WTC11 (cell line): ENCODE measurements at regions not wholly inside any gene's neighbourhood (a gene's known extent, or its start where the extent isn't known, plus 50 kb on each side); places are given as distances from the start of the nearest gene placed in this dataset.

Experiments used
- ATAC-seq: fragments of 200-7000 bp; cut with Tn5 transposase; 2 replicates; pipeline ENCODE4 v1.10.0; 2021; ENCODE audit warnings: mild to moderate bottlenecking, moderate library complexity
- CTCF ChIA-PET: fragments of 300-600 bp; sonication (Branson Sonifier 250); formaldehyde crosslinking; loops from one replicate; lab custom pipeline; 2021; ENCODE audit warnings: antibody characterized with exemption; lab: Charles Lee
- POLR2A ChIA-PET: fragments of 350-600 bp; sonication (Branson Sonifier 250); formaldehyde crosslinking; loops from one replicate; lab custom pipeline; 2021; ENCODE audit warnings: antibody characterized with exemption; lab: Charles Lee
- DNase-seq: peaks from one replicate; pipeline ENCODE4 v3.0.0; 2021; ENCODE audit warnings: low spot score
- H3K27ac Mint-ChIP-seq: 2 replicates; pipeline ENCODE4 v1.8.0; 2021; ENCODE audit warnings: mixed read lengths
- H3K27me3 Mint-ChIP-seq: 2 replicates; pipeline ENCODE4 v1.8.0; 2021; ENCODE audit warnings: low read depth, mild to moderate bottlenecking, moderate library complexity, mixed read lengths
- H3K36me3 Mint-ChIP-seq: 2 replicates; pipeline ENCODE4 v1.8.0; 2021; ENCODE audit warnings: mixed read lengths
- H3K4me1 Mint-ChIP-seq: 2 replicates; pipeline ENCODE4 v1.8.0; 2022; ENCODE audit warnings: mixed read lengths
- H3K4me3 Mint-ChIP-seq: 2 replicates; pipeline ENCODE4 v1.8.0; 2021; ENCODE audit warnings: mild to moderate bottlenecking, moderate library complexity, mixed read lengths
- H3K9me3 Mint-ChIP-seq: 2 replicates; pipeline ENCODE4 v1.8.0; 2021; ENCODE audit warnings: mixed read lengths
- AR ChIP-seq: fragments of 250-450 bp; sonication (Bioruptor Pico); IDR thresholded peaks from 2 replicates; pipeline ENCODE4 v1.9.0; 2021; ENCODE audit warnings: mild to moderate bottlenecking
- ARID4B ChIP-seq: sonication (generic); formaldehyde crosslinking; IDR thresholded peaks from 2 replicates; pipeline ENCODE4 v1.8.0; 2023; ENCODE audit warnings: missing genetic modification reagents, mild to moderate bottlenecking, borderline replicate concordance
- CBFB ChIP-seq: sonication (generic); formaldehyde crosslinking; IDR thresholded peaks from 2 replicates; pipeline ENCODE4 v1.8.1; 2022; ENCODE audit warnings: mild to moderate bottlenecking, low read depth, missing genetic modification reagents
- CREB1 ChIP-seq: sonication (generic); formaldehyde crosslinking; IDR thresholded peaks from 2 replicates; pipeline ENCODE4 v1.8.0; 2023; ENCODE audit warnings: mild to moderate bottlenecking, missing genetic modification reagents
- CREM ChIP-seq: sonication (generic); formaldehyde crosslinking; IDR thresholded peaks from 2 replicates; pipeline ENCODE4 v1.8.1; 2022; ENCODE audit warnings: mild to moderate bottlenecking, missing genetic modification reagents, moderate library complexity
- CTCF ChIP-seq: fragments of 200-600 bp; IDR thresholded peaks from 2 replicates; pipeline ENCODE4 v1.8.0; 2022; ENCODE audit warnings: antibody characterized with exemption
- E2F1 ChIP-seq: sonication (generic); formaldehyde crosslinking; IDR thresholded peaks from 2 replicates; pipeline ENCODE4 v1.8.0; 2022; ENCODE audit warnings: mild to moderate bottlenecking, missing genetic modification reagents
- FOXJ3 ChIP-seq: sonication (generic); formaldehyde crosslinking; IDR thresholded peaks from 2 replicates; pipeline ENCODE4 v1.9.0; 2021; ENCODE audit warnings: missing genetic modification reagents, mild to moderate bottlenecking, borderline replicate concordance
- FOXK1 ChIP-seq: sonication (generic); formaldehyde crosslinking; IDR thresholded peaks from 2 replicates; pipeline ENCODE4 v1.8.0; 2022; ENCODE audit warnings: mild to moderate bottlenecking, moderate library complexity, missing genetic modification reagents
- FOXP1 ChIP-seq: sonication (generic); formaldehyde crosslinking; IDR thresholded peaks from 2 replicates; pipeline ENCODE4 v1.8.0; 2022; ENCODE audit warnings: missing genetic modification reagents, mild to moderate bottlenecking, moderate library complexity, borderline replicate concordance
- FOXP4 ChIP-seq: sonication (generic); formaldehyde crosslinking; IDR thresholded peaks from 2 replicates; pipeline ENCODE4 v1.8.0; 2022; ENCODE audit warnings: mild to moderate bottlenecking, missing genetic modification reagents
- GABPB1 ChIP-seq: sonication (generic); formaldehyde crosslinking; IDR thresholded peaks from 2 replicates; pipeline ENCODE4 v1.8.1; 2023; ENCODE audit warnings: mild to moderate bottlenecking, missing genetic modification reagents
- HMGA2 ChIP-seq: fragments of 250-450 bp; sonication (Bioruptor Pico); IDR thresholded peaks from 2 replicates; pipeline ENCODE4 v1.4.0; 2021; ENCODE audit warnings: mild to moderate bottlenecking, moderate library complexity
- MXD4 ChIP-seq: fragments of 250-450 bp; sonication (Bioruptor Pico); IDR thresholded peaks from 2 replicates; pipeline ENCODE4 v1.8.0; 2021; ENCODE audit warnings: mild to moderate bottlenecking, moderate library complexity, borderline replicate concordance
- NFE2L1 ChIP-seq: sonication (generic); formaldehyde crosslinking; IDR thresholded peaks from 2 replicates; pipeline ENCODE4 v1.8.1; 2023; ENCODE audit warnings: missing genetic modification reagents
- NR1H2 ChIP-seq: sonication (generic); formaldehyde crosslinking; IDR thresholded peaks from 2 replicates; pipeline ENCODE4 v1.9.0; 2021; ENCODE audit warnings: mild to moderate bottlenecking, moderate library complexity, missing genetic modification reagents
- PRRX2 ChIP-seq: fragments of 250-450 bp; sonication (Bioruptor Pico); IDR thresholded peaks from 2 replicates; pipeline ENCODE4 v1.8.0; 2021; ENCODE audit warnings: mild to moderate bottlenecking
- RELA ChIP-seq: sonication (generic); formaldehyde crosslinking; IDR thresholded peaks from 2 replicates; pipeline ENCODE4 v1.8.1; 2022; ENCODE audit warnings: missing genetic modification reagents, mild to moderate bottlenecking, borderline replicate concordance
- RORB ChIP-seq: fragments of 250-450 bp; sonication (Bioruptor Pico); IDR thresholded peaks from 2 replicates; pipeline ENCODE4 v1.9.0; 2021; ENCODE audit warnings: mild to moderate bottlenecking
- TCF7 ChIP-seq: sonication (generic); formaldehyde crosslinking; IDR thresholded peaks from 2 replicates; pipeline ENCODE4 v1.8.0; 2022; ENCODE audit warnings: mild to moderate bottlenecking, low read depth, missing genetic modification reagents, moderate library complexity
- TEAD1 ChIP-seq: sonication (generic); formaldehyde crosslinking; IDR thresholded peaks from 2 replicates; pipeline ENCODE4 v1.8.0; 2022; ENCODE audit warnings: mild to moderate bottlenecking, missing genetic modification reagents
- TEAD4 ChIP-seq: sonication (generic); formaldehyde crosslinking; IDR thresholded peaks from 2 replicates; pipeline ENCODE4 v1.8.0; 2022; ENCODE audit warnings: mild to moderate bottlenecking, missing genetic modification reagents

- Mint-ChIP-seq H3K4me1 (peaks cover under 1% of the 10 kb centered on the region; the same call in 1 of the 2 replicates), H3K27ac (no peak overlapping the region), H3K36me3 (no peaks in the 10 kb centered on the region)
- POLR2A ChIA-PET = no interaction called here
- CTCF ChIA-PET = no interaction called here
- no peak for ATAC-seq
- no peak for TF ChIP-seq TCF7 (CRISPR knock-in tag)
- TF ChIP-seq HMGA2 (CRISPR knock-in tag) = no peak
- TF ChIP-seq E2F1 (CRISPR knock-in tag) = no peak
- no peak for TF ChIP-seq CBFB (CRISPR knock-in tag)
- TF ChIP-seq FOXK1 (CRISPR knock-in tag) = no peak
- no peak for TF ChIP-seq TEAD4
- no peak for TF ChIP-seq AR (CRISPR knock-in tag)
- TF ChIP-seq CREB1 (CRISPR knock-in tag) = no peak
- no peak for TF ChIP-seq FOXP1 (CRISPR knock-in tag)
- TF ChIP-seq NR1H2 (CRISPR knock-in tag) = no peak
- TF ChIP-seq NFE2L1 = no peak
- TF ChIP-seq PRRX2 = no peak
- no peak for TF ChIP-seq FOXP4
- TF ChIP-seq, all 79 proteins: peak for 0
- DNase-seq = no peak
- Mint-ChIP-seq H3K4me3 (no peak overlapping the region), H3K9me3 (no peaks in the 10 kb centered on the region), H3K27me3 (no peaks in the 10 kb centered on the region)
These were observed 383.1 kb upstream of the LCORL start for GRCh38 chr4:18404642-18405041.

GRCh38 chr4:18403327-18403726, 381.8 kb upstream of the LCORL start:
- no peaks in the 10 kb centered on the region for H3K27me3 Mint-ChIP-seq
- no peaks in the 10 kb centered on the region for H3K36me3 Mint-ChIP-seq
- CTCF ChIA-PET = no interaction called here
- TF ChIP-seq FOXJ3 = no peak
- TF ChIP-seq CREM = no peak
- no peak for TF ChIP-seq RELA
- no peak for TF ChIP-seq MXD4
- no peak for TF ChIP-seq TEAD1 (CRISPR knock-in tag)
- TF ChIP-seq GABPB1 = no peak
- no peak for TF ChIP-seq ARID4B (CRISPR knock-in tag)
- TF ChIP-seq E2F1 (CRISPR knock-in tag) = no peak
- no peak for TF ChIP-seq RORB (CRISPR knock-in tag)
- TF ChIP-seq CTCF = no peak
- TF ChIP-seq, all 79 proteins: peak for 0
- no peak overlapping the region for H3K4me3 Mint-ChIP-seq
- ATAC-seq (no peak), DNase-seq (no peak)
- POLR2A ChIA-PET = no interaction called here
- H3K9me3 Mint-ChIP-seq = no peaks in the 10 kb centered on the region
- H3K4me1 Mint-ChIP-seq = peaks cover 13% of the 10 kb centered on the region
- H3K27ac Mint-ChIP-seq = no peak overlapping the region
